MCF 10A (cell line): ENCODE measurements at regions not wholly inside any gene's neighbourhood (a gene's known extent, or its start where the extent isn't known, plus 50 kb on each side); places are given as distances from the start of the nearest gene placed in this dataset.

Experiments used
- BruUV-seq: library from RNA; stranded (reverse); fragments of 400-500 nt; replicated peaks from 2 replicates; lab custom pipeline; 2021; lab: Mats Ljungman, UMichigan
- CTCF ChIA-PET: fragments of 300-600 bp; sonication (Branson Sonifier 250); formaldehyde crosslinking; extraction: SDS; loops from one replicate; lab custom pipeline; 2021; ENCODE audit warnings: antibody characterized with exemption, inconsistent platforms; lab: Yijun Ruan, JAX
- POLR2A ChIA-PET: fragments of 300-600, 350-650 bp; sonication (Branson Sonifier 250); formaldehyde crosslinking; extraction: SDS; loops from one replicate; lab custom pipeline; 2020; ENCODE audit warnings: antibody characterized with exemption, inconsistent platforms; lab: Yijun Ruan, JAX
- DNase-seq: peaks from one replicate; pipeline ENCODE4 v3.0.0-alpha.2; 2018; ENCODE audit not compliant: unreplicated experiment
- H3K27ac Mint-ChIP-seq: one replicate; pipeline ENCODE4 v1.8.0; 2022; ENCODE audit warnings: mild to moderate bottlenecking, low read depth, mixed read lengths; ENCODE audit not compliant: unreplicated experiment
- H3K27me3 Mint-ChIP-seq: one replicate; pipeline ENCODE4 v1.8.0; 2022; ENCODE audit warnings: mixed read lengths; ENCODE audit not compliant: insufficient read depth, unreplicated experiment
- H3K36me3 Mint-ChIP-seq: one replicate; pipeline ENCODE4 v1.8.0; 2022; ENCODE audit warnings: mild to moderate bottlenecking, moderate library complexity, mixed read lengths; ENCODE audit not compliant: insufficient read depth, unreplicated experiment
- H3K4me1 Mint-ChIP-seq: one replicate; pipeline ENCODE4 v1.8.0; 2022; ENCODE audit warnings: mixed read lengths; ENCODE audit not compliant: insufficient read depth, unreplicated experiment
- H3K4me3 Mint-ChIP-seq: one replicate; pipeline ENCODE4 v1.8.0; 2022; ENCODE audit warnings: mild to moderate bottlenecking, moderate library complexity, mixed read lengths; ENCODE audit not compliant: unreplicated experiment
- H3K9me3 Mint-ChIP-seq: one replicate; pipeline ENCODE4 v1.8.0; 2022; ENCODE audit warnings: mixed read lengths; ENCODE audit not compliant: unreplicated experiment
- CTCF ChIP-seq: fragments of 200-600 bp; IDR thresholded peaks from one replicate; pipeline ENCODE4 v1.8.0; 2022; ENCODE audit warnings: antibody characterized with exemption, mild to moderate bottlenecking; ENCODE audit not compliant: unreplicated experiment
- intact Hi-C: fragments of 100-400 bp; cut with micrococcal nuclease; formaldehyde crosslinking; loops from 2 replicates; pipeline ENCODE4 v1.14.1; 2022

- CTCF ChIA-PET = interaction anchor here (0.6 to 3.4 kb wide), 16 partner anchors 9 to 1427 kb away, joined by 3 to 19 read pairs (median 4); no protein-coding TSS in a partner anchor
- Mint-ChIP-seq H3K4me1 (peaks cover 30% of the 10 kb centered on the region), H3K4me3 (no peak overlapping the region), H3K27ac (peak overlapping the region; percentile 79), H3K9me3 (no peaks in the 10 kb centered on the region), H3K36me3 (no peaks in the 10 kb centered on the region), H3K27me3 (no peaks in the 10 kb centered on the region)
- DNase-seq = peak; percentile 66
- intact Hi-C loops = loop anchor here (2.0 kb wide), 1 partner anchor 116 kb away; no protein-coding TSS in a partner anchor
- POLR2A ChIA-PET = interaction anchor here (2.6 to 3.7 kb wide), 2 partner anchors 23 to 99 kb away, joined by 10 to 25 read pairs; partner anchors contain the start of gene TMPO
- TF ChIP-seq CTCF = peak; percentile 36
- BruUV-seq = no TSS peak
These were observed 98.5 kb upstream of the TMPO start for GRCh38 chr12:98416845-98417244.

- H3K27ac Mint-ChIP-seq = peak overlapping the region; percentile 79
- no peak overlapping the region for H3K4me3 Mint-ChIP-seq
- ChIA-PET CTCF (interaction anchor here (0.6 to 3.4 kb wide), 21 partner anchors 9 to 1428 kb away, joined by 3 to 19 read pairs (median 4); partner anchors contain the start of gene TMPO), POLR2A (interaction anchor here (0.6 to 3.7 kb wide), 5 partner anchors 22 to 227 kb away, joined by 3 to 25 read pairs (median 5); partner anchors contain the start of genes IKBIP and TMPO)
- no peaks in the 10 kb centered on the region for H3K9me3 Mint-ChIP-seq
- no peaks in the 10 kb centered on the region for H3K36me3 Mint-ChIP-seq
- H3K4me1 Mint-ChIP-seq = peaks cover 30% of the 10 kb centered on the region
- BruUV-seq = no TSS peak
- no peak for TF ChIP-seq CTCF
- DNase-seq = no peak
- intact Hi-C loops = loop anchor here (2.0 kb wide), 1 partner anchor 116 kb away; no protein-coding TSS in a partner anchor
- H3K27me3 Mint-ChIP-seq = no peaks in the 10 kb centered on the region
These were observed 98.1 kb upstream of the TMPO start for GRCh38 chr12:98417266-98417665.

GRCh38 chr12:98418357-98419075, 96.9 kb upstream of the TMPO start:
- ChIA-PET POLR2A (interaction anchor here (0.6 to 3.7 kb wide), 11 partner anchors 9 to 176 kb away, joined by 3 to 25 read pairs (median 3); partner anchors contain the start of gene TMPO), CTCF (interaction anchor here (0.5 to 3.4 kb wide), 20 partner anchors 10 to 684 kb away, joined by 3 to 19 read pairs (median 4); no protein-coding TSS in a partner anchor)
- Mint-ChIP-seq H3K27ac (peak overlapping the region; percentile 79), H3K9me3 (no peaks in the 10 kb centered on the region), H3K4me1 (peaks cover 33% of the 10 kb centered on the region), H3K36me3 (no peaks in the 10 kb centered on the region), H3K4me3 (peak overlapping the region; percentile 51), H3K27me3 (no peaks in the 10 kb centered on the region)
- DNase-seq = peak; percentile 95
- intact Hi-C loops = loop anchor here (1.0 to 2.0 kb wide), 2 partner anchors 236 to 580 kb away; no protein-coding TSS in a partner anchor
- TF ChIP-seq CTCF = no peak
- no TSS peak for BruUV-seq
